Ramos (cell line): ENCODE measurements at regions not wholly inside any gene's neighbourhood (a gene's known extent, or its start where the extent isn't known, plus 50 kb on each side); places are given as distances from the start of the nearest gene placed in this dataset.
"Not testable (repeated sequence)": the region's sequence is repeated elsewhere in the genome, so short reads cannot be mapped to it uniquely, and the experiment has no call there.

ENCODE experiments used
- in situ Hi-C: fragments of 300-500 bp; cut with MboI; formaldehyde crosslinking; loops from one replicate; pipeline ENCODE4 v1.14.3; 2022; ENCODE audit warnings: low sequenced_read_pairs; ENCODE audit not compliant: unreplicated experiment

DNA sequence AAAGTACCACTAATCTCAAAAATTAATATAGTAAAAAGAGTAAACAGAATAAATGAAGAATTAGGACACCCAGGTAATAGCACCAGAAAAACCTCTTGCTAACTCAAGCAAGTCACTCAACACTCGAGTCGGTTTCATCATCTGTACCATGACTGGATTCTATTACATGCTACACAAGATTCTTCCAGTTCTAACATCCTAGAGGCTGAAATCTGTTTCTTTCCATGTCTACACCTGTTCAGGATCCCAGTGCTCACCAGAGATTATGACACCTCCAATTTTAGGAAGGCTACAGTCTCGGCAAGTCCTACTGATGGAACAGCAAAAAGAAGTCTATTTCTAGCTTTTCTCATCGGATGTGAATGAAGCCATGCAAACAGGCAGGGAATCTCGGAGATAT is 95.3 kb upstream of the ANK3 start:
- in situ Hi-C loops: no loop called here

DNA sequence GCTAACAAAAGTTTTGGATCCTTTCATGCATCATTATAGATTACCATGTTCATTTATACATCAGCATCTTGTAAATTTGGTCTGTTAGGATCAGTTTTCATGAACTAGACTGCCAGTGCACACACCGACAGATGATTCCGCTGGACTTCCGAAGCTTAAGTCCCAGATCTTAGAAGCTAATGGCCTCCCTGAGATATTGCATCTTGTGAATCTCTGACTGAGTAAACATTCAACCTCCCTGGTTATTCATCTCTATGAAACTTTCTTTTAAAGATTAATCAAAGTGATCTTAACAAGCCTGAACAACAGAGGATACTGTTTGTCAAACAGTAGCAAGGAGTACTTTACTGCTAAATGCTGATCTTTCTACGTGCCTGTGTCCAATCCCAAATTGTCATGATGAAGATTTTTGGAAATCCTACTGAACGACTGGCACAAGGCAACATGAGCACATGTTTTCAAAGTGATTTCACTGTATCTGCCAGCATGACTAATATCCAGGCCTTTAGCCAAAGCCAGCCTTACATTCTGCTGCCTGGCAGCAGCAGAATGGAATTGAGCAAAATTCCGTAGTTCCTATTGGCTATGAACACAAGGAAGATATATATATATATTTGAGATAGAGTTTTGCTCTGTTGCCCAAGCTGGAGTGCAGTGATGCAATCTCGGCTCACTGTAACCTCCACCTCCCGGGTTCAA is 91.3 kb upstream of the ANK3 start:
- in situ Hi-C loops: no loop called here

GRCh38 chr10:60479305-60480020 is 89.8 kb upstream of the ANK3 start:
- in situ Hi-C loops: no loop called here

- in situ Hi-C loops: no loop called here
Observed at GRCh38 chr10:60476451-60476850, 86.8 kb upstream of the ANK3 start.

DNA sequence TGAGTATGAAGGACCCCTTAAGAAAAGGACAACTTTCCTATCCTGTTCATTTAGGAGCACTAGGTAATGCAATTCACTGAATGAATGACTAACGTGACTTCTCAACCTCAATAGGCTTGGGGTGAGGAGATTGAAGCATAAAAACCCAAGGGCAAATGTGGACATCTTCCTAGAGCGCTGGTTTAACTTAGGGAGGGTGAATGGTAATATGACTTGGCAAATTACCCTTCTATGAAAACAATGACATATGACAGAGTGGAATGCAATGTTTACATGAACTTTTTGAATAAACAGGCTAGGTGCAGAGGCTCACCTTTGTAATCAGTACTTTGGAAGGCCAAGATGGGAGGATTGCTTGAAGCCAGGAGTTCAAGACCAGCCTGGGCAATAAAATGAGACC is 83.9 kb upstream of the ANK3 start:
- in situ Hi-C loops: no loop called here

DNA sequence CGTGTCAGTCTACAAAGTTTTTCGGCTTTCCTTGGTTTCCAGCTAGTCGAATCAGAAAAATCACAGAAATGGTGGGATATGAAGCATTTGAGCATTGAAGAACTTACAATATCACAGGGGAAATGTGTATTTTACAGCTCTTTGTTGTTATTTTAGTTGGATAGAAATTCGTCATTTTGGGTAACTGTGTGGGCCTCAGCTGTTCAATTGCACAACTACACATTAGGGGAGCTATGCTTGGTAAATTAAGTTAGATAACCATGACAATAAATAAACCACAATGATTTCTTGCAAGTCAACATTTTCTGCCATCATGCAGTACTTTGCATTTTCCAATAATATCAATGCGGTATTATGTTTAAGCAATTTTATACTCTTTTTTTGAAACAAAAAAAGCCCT is 80.4 kb upstream of the ANK3 start:
- in situ Hi-C loops: no loop called here

DNA sequence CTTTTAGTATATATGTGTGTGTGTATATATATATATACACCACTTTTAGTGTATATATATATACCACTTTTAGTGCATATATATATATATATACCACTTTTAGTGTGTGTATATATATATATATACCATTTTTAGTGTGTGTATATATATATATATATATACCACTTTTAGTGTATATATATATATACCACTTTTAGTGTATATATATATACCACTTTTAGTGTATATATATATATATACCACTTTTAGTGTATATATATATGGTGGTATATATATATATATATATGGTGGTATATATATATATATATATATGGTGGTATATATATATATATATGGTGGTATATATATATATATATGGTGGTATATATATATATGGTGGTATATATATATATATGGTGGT is 79.5 kb upstream of the ANK3 start:
- in situ Hi-C loops: not testable (repeated sequence)

GRCh38 chr10:60467202-60467546 is 77.5 kb upstream of the ANK3 start:
- in situ Hi-C loops: no loop called here

DNA sequence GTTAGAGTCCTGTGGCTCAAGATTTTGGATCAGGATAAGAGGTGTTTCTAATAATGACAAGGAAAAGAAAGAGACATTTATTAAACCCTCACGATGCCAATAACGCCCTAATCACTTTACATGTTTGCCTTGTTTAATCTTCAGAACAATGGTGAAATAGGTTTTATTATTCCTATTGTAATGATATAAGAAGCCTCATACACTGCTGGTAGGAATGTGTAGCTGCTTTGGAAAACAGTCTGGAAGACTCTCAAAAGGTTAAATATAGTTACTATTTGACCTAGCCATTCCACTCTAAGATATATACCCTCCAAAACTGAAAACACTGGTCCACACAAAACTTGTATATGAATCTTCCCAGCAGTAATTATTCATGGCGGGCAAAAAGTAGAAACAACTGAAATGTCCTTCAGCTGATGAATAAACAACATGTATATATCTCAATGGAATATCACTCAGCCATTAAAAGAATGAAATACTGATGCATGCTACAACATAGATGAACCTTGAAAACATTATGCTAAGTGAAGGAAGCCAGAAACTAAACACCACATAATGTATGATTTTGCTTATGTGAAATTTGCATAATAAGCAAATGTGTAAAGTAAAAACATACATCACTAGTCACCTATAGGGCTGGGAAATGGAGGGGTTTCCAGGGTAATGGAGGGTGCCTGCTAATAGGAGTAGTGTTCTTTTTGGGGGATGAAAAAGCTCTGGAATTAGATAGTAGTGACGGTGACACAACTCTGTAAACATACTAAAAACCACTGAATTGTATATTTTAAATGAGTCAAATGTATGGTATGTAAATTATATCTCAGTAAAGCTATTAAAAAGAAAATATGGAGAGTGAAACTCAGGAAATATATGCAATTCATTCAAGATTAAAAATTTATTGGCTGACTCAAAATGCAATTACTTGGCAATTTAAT is 76.9 kb upstream of the ANK3 start:
- in situ Hi-C loops: no loop called here

DNA sequence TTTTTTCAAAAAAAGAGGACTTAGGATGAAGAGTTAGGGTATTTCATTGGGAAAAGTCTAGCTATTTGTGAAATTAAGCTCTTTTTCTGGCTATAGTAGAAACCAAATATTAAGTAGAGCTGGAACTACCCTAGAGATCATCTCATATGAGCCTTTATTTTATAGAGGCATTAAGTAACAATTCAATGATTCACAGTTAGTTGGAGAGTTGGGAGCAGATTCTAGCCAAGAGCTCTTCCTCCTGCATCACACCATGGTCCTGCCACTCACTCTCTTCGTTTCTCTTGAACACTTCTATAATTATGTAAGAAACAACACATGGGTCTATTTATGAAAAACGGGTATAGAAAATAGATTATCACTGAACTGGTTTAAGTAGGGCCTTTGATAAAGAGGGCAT is 76.1 kb upstream of the ANK3 start:
- in situ Hi-C loops: no loop called here

- in situ Hi-C loops: no loop called here
Observed at GRCh38 chr10:60464659-60465058, 75.0 kb upstream of the ANK3 start.

DNA sequence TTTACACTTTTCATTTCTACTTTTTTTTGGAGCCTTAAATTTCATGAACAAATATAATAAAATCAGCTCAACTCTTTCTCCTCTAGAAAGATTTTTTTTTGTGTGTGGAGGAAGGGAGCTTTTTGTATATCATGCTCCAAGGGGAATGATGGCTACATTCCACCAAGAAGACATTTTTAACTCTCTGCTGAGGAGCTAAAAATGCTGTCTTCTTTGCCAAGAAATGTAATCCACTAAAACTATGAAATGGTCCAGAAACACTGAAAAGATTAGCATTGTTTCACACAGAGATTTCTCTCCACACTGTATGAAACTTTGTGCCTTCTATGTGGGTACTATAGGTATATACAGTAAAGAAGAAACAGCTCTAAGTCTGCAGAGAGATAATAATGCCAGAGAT is 74.1 kb upstream of the ANK3 start:
- in situ Hi-C loops: no loop called here

DNA sequence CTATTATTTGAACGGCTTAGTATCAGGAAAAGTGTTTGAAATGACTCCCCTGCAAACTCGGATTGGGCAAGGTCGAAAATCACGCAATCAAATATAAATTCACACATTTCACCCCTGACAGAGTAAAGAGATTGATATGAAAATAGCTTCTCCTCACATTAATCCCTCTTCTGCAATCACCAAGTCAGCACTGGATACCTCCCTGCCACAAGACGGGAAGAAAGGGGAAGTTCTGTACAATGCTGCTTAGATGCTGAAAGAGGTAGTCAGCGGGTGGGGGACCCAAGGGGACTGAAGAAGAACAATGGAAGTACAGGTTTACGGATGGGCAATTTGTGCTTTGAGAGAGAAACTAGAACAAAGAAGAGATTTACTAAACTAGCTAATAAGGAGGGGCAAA is 72.0 kb upstream of the ANK3 start:
- in situ Hi-C loops: no loop called here

GRCh38 chr10:60459701-60460457 is 70.2 kb upstream of the ANK3 start:
- in situ Hi-C loops: no loop called here

DNA sequence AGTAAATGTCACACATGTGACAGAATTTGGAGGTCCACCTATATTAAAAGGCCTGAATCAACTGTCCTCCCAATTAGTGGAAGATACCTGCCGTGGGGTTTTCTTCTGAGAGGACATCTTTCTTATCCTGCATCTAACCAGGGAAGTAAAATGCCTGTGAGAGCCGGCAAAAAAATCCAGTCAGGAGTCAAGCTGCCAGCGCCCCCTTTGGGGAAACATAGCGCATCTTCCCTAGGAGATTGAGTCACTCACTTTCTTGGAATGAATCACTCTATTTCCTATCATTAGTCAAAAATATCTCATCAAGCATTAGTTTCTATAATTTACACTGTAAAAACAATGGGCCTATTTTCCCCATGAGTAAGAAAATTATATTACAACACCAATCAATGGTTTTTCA is 66.4 kb upstream of the ANK3 start:
- in situ Hi-C loops: no loop called here

DNA sequence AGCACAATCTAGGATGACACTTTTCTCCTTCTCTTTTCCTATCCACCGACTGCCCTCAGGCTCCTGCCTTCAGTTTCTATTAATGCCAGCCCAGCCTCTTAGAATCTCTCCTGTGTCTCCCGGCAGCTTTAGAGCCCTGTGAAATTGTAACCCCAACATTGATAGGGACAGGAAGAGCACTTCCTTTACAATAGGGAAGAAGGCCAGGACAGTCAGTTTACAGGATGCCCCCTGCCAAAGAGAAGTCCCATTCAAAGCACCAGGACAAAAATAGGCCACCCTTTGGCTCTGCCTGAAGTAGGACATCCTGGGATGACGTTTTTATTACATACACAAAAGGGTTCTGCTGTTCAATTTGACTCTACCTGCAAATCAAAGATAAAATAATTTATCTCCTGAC is 64.7 kb upstream of the ANK3 start:
- in situ Hi-C loops: no loop called here

DNA sequence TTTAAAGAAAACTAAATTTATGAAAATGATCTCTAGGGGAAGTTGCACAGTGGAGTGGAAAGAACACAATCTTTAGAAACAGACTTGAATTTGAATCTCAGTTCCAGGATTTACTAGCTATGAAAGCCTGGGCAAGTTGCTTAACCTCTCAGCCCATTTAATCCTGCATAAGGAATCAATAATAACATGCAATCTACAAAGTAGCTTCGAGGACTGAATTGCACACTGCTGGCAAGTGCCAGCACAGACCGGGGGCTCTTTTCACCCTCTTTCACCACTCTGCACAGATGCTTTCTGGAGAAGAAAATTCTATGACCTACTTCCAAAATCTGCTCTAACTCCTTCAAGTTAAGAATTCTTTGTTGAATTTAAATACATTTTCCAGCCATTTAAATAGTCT is 63.4 kb upstream of the ANK3 start:
- in situ Hi-C loops: no loop called here

- in situ Hi-C loops: no loop called here
Observed at GRCh38 chr10:60450291-60450690, 60.6 kb upstream of the ANK3 start.

- in situ Hi-C loops: loop anchor here (25.0 kb wide), 1 partner anchor 811 kb away; no protein-coding TSS in a partner anchor
Observed at GRCh38 chr10:60448246-60448645, 58.6 kb upstream of the ANK3 start.

DNA sequence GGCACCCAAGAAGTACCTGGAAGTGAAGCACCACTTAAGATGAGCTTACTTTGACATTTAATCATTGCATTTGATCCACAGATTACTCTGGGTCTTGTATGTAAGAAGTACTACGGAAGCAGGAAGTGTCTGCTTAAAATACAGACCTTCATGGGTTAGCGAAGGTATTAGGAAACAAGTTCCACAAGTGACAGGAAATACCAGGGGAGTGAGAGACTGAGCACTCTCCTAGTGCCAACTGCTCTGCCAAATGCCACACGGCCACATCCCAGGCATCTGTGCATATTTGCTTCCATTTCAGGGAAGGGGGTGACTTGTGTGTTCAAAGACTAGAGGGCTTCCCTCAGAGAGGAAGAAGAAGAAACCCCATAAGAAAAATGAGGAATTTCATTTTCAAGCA is 57.2 kb upstream of the ANK3 start:
- in situ Hi-C loops: loop anchor here (25.0 kb wide), 1 partner anchor 810 kb away; no protein-coding TSS in a partner anchor
